ENCODE measurements at regions not wholly inside any gene's neighbourhood (a gene's known extent, or its start where the extent isn't known, plus 50 kb on each side); places are given as distances from the start of the nearest gene placed in this dataset.

DNA sequence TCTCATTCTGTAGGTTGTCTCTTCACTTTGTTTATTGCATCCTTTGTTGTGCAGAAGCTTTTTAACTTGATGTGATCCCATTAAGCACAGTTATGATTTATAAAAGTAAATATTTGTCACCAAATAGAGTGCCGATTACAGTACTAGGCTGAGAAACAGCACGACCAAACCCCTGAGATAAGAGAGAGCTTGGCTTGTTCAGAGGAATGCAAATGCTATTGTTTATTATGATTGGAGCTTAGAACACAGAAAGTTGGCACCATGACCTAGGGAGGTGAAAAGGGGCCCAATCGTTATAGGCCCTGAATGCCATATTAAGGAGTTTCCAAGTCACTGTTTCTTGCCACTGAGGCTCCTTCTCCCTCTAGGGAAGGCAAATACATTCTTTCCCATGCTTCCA lies 214.9 kb downstream of the KITLG start:
- no peak for TF ChIP-seq EZH2 (IDR thresholded peaks at IDR 0.05; ENCODE audit: borderline replicate concordance, low read depth, low read length, poor library complexity, severe bottlenecking)
- TF ChIP-seq, protein P1, sequence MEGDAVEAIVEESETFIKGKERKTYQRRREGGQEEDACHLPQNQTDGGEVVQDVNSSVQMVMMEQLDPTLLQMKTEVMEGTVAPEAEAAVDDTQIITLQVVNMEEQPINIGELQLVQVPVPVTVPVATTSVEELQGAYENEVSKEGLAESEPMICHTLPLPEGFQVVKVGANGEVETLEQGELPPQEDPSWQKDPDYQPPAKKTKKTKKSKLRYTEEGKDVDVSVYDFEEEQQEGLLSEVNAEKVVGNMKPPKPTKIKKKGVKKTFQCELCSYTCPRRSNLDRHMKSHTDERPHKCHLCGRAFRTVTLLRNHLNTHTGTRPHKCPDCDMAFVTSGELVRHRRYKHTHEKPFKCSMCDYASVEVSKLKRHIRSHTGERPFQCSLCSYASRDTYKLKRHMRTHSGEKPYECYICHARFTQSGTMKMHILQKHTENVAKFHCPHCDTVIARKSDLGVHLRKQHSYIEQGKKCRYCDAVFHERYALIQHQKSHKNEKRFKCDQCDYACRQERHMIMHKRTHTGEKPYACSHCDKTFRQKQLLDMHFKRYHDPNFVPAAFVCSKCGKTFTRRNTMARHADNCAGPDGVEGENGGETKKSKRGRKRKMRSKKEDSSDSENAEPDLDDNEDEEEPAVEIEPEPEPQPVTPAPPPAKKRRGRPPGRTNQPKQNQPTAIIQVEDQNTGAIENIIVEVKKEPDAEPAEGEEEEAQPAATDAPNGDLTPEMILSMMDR (conservative IDR thresholded peaks at IDR 0.05; ENCODE audit: low read depth, low read length): no peak

All from A673 (cell line).